GM21717 (cell line): ENCODE measurements at regions not wholly inside any gene's neighbourhood (a gene's known extent, or its start where the extent isn't known, plus 50 kb on each side); places are given as distances from the start of the nearest gene placed in this dataset.
"Not testable (repeated sequence)": the region's sequence is repeated elsewhere in the genome, so short reads cannot be mapped to it uniquely, and the experiment has no call there.

Experiments
- ATAC-seq: cut with Tn5 transposase; IDR thresholded peaks from one replicate; pipeline ENCODE4 v1.9.1; 2021; ENCODE audit warnings: mild to moderate bottlenecking, moderate library complexity; ENCODE audit not compliant: unreplicated experiment

DNA sequence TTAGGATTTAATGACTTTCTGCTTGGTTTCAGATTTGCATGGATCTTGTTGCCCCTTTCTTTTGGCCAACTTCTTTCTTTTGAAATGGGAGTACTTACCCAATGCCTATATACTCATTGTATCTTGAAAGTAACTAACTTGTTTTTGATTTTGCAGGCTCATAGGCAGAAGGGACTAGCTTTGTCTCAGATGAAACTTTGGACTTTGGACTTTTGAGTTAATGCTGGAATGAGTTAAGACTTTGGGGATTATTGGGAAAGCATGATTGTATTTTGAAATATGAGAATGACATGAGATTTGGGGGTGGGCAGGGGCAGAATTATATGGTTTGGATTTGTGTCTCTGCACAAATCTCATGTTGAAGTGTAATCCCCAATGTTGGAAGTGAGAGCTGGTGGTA lies 657.1 kb downstream of the TMTC2 start:
- no peak for ATAC-seq

DNA sequence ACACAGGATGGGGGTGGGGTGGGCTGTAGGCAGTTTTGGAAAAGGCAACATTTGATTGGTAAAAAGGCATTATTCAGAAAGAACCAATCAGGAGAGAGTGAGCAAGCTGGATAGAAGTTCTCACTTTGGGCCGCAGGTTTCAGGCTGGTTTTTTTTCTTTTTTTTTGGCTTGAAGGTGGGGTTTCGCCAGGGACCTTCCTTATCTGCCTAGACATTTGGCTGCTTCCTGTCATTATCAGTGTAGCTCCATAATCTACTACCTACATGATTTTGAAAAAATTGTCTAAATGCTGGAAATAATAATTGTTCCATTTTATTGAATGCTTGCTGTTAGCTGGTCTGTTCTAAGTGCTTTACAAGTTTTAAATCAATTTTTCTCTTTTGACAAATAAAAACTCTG lies 649.0 kb downstream of the TMTC2 start:
- no peak for ATAC-seq

DNA sequence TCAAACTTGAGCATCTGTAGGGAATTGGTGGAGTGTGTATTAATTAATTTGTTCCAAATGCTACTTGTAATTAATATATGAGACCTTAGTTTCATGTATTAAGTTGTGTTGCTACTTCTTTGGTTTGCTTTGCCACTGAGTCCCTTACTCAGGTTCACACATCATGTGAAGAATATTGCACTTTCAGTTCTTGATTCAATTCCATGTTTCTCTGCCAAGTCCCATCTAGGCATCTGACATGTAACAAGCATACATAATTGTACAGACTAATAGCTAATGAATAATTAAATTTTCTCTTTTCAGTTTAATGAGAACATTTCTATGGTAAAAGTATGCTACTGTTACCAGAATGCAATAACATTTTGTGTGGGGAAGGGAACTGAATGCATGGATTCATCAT lies 640.0 kb downstream of the TMTC2 start:
- ATAC-seq: no peak

DNA sequence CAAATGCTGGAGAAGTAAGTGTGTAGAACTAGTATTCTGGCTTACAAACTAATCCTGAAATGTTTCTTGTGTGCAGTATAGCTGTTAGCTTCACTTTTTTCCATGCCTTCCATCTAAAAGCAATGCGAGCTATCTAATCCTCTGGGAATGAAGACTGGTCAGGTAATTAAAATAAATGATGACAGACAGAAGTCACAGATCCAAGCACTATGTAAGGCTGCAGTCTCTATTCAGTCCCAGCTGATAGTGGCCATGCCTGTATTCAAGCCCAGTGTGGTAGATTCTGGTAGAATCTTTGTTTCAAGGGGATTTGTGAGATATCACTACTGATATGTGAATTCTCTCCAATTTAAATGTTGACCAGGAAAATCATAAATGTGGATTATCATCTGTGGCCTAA lies 637.2 kb downstream of the TMTC2 start:
- no peak for ATAC-seq

DNA sequence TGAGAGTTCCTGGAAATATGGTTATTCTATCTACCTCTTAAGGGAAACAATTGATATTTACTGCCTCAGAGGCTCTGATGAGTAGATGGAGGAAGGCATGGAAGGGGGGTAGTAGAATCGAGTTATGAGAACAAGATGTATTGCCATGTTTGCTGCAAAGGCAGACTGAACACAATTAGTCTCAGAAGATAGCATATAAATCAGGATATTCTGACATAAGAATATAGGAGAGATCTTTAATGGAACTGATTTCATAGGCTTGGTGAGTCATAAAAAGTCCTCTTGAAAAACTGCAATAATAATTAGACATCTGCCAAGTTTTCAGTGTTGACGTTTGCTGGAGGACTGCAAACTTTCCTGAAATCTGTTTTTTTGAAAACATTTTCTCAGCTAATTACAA lies 636.1 kb downstream of the TMTC2 start:
- no peak for ATAC-seq

DNA sequence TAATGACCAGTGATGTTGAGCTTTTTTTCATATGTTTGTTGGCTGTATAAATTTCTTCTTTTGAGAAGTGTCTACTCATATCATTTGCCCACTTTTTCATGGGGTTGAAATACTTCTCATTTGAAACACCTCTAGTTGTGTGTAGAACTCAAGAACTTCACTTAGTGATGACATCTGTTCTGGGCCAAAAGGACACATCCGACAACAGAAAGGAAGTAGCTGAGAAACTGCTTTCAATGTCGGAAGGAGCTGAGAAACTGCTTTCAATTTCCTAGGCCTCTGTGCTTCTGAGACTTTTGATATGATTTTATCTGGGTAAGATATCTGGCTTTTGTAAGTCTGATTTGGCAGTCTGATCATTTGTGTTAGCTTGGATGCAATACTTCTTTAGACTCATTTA lies 635.3 kb downstream of the TMTC2 start:
- no peak for ATAC-seq

DNA sequence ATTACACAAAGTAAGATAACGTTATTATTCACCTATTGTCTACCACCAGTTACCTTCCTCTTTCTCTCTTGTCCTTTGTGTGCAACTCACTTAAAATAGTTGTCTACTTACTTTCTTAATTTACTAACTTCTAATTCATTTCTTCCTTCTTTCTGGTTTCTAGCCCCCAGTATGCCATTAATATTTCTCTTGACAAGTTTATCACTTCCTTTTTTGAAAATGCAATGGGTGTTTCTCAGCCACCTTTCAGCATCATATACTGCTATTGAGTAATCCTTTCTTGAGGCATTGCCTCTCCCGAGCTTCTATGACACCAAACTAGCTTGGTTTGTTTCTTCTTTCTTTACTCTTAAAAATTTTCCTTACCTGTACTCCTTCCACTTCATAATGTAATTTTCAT lies 633.6 kb downstream of the TMTC2 start:
- ATAC-seq: no peak

DNA sequence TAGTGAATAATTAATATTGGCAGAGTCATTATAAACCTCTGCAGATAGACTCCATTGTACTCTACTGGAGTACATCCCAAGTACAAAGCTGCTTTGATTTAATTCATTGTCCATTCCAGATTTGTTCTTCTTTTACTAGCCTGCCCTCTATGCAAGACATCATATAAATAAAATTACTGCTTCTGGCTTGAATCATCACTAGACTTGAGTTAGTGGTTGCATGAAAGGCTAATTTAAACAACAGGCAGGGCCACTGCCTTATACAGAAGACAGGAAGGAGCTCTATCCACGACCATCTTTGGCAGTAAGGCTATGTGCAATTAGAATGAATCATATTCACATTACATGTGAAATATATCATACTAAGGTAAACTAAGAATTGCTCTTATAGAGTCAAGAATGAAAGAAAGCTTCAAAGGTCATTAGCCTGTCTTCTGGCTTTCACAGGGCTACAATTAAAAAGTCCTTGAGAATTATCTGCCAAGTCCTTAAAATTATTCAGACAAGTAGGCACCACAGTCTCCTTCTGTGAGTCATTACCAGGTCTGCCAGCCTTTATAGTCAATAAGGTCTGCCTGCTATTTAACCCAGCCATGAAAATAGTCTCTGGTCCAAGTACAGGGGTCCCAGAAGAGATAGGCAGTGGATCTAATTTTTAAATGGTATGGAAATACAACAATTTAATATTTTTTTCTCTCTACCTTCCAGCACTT lies 631.8 kb downstream of the TMTC2 start:
- ATAC-seq: no peak

DNA sequence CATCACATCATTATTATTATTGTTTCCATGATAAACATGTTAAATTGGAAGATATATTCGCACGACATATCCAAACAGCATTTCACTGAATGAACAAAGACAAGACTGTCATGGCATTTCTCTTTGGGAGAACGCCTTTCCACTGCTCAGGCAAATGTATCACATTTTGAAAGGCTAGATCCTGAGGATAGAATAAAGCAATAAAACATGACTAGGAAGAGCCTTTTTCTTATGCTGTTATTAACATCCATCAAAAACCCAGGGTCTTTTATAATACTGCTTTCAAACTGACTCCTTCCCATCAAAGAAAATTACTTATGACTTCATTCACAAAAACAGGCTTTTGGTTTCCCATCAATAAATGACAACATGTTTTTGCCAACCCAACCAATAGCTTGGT lies 630.9 kb downstream of the TMTC2 start:
- no peak for ATAC-seq

DNA sequence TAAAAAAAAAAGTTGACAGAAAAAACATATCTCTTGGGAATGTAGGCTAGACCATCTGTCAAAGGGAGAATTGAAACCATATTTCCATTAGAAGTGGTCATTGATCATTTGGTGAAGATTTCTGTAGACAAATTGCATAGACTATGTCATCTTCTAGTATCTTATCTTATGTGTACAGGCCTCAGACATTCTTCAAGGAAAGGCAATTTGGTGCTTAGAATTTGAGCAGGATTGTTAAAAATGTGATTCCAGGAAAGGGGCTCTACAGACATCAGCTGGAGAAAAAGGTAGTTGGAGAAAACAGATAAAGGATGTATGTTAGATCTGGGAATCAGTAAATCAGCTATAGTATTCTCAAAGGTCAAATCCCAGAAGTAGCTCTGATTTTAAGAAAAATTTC lies 627.1 kb downstream of the TMTC2 start:
- no peak for ATAC-seq

DNA sequence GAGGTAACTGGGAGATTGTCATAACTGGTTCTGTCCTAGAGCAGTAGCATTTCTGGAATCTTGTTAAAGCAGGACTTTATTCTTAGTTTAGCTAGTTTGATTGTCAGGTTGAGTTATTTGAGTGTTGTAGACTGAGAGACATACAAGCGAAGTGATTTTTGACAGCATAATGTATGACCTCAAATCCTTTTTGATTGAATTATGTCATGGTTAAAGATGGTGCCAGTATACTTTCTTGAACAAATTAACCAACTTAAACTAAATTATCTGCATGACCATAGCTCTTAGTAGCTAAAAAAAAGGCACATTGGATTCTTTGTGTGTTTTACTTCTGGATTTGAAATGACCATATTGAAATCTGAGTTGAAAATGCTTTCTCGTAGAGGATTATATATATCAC lies 626.6 kb downstream of the TMTC2 start:
- ATAC-seq: no peak

DNA sequence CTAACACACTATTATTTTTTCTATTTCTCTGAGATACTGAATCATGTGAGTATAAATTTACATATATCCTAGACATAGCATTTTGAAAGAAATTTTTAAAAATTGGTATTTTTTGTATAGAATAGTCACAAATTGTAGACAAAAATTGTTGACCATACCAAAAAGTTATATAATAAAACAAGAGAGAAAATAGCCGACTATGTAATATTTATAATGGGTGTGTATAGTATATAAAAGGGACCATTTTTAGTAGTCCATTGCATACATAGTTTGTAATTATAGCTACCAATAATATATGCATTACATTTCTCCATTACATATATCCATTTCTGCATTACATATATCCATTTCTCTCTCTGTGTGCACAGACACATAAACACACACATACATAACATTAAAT lies 590.2 kb downstream of the TMTC2 start:
- no peak for ATAC-seq

DNA sequence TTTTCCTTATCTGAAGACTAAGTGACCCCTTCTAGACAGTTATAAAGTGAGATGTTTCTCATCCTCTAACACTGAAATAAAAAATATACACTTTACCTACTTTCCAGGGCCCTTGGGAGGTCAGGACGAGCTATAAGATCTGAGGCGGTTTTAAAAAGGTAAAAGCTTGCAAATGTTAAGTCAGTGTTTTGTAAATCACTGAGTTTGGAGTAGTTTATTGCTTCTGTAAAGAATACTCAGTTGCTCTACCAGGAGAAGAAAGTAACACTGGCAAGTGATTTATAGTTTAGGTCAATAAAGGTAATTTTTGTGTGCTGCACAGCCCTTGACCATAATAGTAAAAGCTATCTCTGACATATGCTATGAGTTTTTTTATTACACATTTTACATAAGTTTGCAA lies 584.5 kb downstream of the TMTC2 start:
- no peak for ATAC-seq

DNA sequence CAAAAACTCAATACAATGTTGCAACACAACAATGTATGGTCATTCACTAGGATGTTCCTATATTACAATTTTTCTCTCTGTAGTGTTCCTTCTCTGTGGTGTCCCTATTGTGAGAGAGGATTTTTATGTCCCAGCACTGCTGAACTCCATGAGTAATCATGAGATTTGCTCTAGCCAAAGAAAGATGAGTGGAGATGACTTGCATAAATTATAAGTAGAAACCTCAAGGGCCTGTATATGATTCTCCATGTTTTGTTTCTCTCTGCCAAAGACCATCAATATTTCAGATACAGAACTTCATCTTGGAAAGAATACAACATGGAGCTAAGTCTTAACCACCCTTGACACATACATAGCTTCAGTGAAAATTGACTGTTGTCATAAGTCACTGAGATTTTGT lies 579.1 kb downstream of the TMTC2 start:
- no peak for ATAC-seq

DNA sequence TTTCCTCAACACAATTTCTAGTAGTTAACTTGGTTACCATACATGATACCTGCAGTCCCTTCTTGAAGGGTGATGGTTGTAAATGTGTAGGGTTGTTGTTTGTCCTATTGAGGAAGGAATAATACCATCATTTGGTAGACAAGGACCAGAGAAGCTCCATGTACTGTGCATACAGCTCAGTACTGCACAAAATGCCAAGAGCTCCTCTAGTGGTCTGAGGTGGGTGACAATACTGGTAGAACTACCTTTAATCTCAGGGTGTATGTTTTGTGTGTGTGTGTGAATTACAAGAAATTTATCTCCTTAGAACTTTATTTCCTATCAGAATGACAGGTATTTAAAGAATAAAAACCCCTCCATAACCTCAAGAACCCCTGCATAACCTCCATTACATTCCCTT lies 575.3 kb downstream of the TMTC2 start:
- no peak for ATAC-seq

DNA sequence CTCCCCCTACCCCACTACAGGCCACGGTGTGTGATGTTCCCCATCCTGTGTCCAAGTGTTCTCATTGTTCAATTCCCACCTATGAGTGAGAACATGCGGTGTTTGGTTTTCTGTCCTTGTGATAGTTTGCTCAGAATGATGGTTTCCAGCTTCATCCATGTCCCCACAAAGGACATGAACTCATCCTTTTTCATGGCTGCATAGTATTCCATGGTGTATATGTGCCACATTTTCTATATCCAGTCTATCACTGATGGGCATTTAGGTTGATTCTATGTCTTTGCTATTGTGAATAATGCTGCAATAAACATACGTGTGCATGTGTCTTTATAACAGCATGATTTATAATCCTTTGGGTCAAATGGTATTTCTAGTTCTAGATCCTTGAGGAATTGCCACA lies 573.4 kb downstream of the TMTC2 start:
- not testable (repeated sequence) for ATAC-seq

DNA sequence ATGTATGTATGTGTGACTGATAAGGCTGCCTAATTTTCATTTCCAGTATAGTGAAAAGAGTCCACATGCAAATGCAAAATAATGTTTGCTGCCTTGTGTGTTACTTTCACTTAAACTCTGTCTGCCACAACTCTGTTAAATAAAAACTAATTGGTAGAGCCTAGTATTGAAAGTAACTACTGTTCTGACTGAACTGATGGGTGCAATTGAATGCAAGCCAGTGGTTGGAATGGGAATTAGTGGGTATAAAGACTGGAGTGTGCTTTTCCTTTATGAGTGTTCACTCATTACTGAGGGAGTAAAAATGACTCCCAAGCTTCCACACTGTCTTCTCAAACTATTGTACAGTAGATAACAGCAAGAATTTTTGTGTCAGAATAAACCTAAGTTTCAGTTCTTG lies 571.0 kb downstream of the TMTC2 start:
- no peak for ATAC-seq

DNA sequence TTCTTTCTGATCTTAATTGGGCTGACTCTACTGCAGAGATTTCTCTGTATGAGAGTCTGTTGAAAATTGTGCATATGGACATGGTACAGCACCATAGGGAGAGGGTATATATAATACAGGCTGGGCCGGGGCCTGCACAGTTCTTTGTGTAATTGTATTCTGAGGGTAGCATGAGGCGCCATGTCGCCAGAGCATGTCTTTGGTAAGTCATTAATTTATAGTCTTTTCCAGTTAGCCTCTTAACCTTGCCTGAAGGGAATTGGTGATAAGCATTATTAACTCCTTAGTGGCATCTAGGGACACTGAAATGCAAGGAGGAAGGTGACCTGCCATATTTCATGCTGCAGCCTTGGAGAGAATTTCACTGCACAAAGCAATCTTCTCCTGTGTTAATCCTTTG lies 569.9 kb downstream of the TMTC2 start:
- no peak for ATAC-seq

DNA sequence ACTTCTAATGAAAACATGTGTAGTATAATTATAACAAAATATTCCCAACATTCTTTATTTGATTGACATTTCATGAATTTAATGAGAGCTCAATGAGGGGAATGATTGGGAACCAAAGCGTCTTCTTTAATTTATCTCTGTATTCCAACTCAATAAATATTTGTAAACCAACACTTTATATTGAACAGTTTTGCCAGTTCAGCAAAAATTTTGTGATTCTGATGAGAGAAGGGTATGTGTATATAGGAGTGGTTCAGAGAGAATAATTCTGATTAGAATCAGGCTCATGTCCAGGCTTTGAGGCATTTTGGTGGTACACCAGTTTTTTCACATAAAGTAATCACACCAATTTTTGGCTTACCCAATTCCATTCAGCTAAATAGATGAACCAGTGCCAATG lies 564.2 kb downstream of the TMTC2 start:
- ATAC-seq: no peak

DNA sequence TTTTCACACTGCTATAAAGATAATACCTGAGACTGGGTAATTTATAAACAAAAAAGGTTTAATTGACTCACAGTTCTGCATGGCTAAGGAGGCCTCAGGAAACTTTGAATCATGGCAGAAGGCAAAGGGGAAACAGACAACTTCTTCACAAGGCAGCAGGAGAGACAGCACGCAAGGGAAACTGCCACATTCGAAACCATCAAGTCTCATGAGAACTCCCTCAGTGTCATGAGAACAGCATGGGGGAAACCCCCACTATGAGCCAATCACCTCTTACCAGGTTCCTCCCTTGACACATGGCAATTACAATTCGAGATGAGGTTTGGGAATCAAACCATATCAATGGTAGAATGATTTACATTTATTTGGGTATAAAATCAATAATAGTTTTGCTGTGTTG lies 558.5 kb downstream of the TMTC2 start:
- ATAC-seq: no peak

DNA sequence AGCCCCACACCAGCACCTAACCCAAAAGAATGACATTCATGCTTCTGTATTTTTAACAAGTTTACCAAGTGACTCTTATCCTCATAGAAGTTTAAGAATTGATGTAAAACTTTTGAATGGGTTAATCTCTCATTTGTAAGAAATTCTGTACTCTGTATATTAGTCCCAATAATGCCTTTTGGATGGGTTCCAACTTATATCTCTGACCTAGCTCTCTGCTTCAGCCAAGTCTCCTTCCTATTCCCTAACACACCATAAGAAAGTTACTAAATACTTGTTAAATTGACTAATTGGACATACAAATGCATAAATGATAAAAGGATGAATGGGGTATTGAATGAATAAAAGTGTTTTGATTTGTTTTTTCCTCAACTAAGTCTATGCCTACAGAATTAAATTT lies 557.3 kb downstream of the TMTC2 start:
- ATAC-seq: no peak

DNA sequence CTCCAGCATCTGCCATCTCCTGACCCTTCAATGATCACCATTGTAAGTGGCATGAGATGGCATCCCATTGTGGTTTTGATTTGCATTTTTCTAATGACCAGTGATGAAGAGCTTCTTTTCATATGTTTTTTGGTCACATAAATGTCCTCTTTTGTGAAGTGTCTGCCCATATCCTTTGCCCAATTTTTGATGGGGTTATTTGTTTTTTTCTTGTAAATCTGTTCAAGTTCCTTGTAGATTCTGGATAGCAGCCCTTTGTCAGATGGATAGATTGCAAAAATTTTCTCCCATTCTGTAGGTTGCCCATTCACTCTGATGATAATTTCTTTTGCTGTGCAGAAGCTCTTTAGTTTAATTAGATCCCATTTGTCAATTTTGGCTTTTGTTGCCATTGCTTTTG lies 547.3 kb downstream of the TMTC2 start:
- not testable (repeated sequence) for ATAC-seq

DNA sequence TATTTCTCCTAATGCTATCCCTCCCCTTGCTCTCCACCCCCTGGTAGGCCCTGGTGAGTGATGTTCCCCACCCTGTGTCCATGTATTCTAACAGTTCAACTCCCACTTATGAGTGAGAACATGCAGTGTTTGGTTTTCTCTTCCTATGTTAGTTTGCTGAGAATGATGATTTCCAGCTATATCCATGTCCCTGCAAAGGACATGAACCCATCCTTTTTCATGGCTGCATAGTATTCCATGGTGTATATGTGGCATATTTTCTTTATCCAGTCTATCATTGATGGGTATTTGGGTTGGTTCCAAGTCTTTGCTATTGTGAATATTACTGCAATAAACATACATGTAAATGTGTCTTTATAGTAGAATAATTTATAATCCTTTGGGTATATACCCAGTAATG lies 540.3 kb downstream of the TMTC2 start:
- ATAC-seq: not testable (repeated sequence)
